HG03439 (cell line): ENCODE measurements at regions not wholly inside any gene's neighbourhood (a gene's known extent, or its start where the extent isn't known, plus 50 kb on each side); places are given as distances from the start of the nearest gene placed in this dataset.

Experiments
- ATAC-seq: cut with Tn5 transposase; IDR thresholded peaks from one replicate; pipeline ENCODE4 v1.9.1; 2021; ENCODE audit warnings: mild to moderate bottlenecking, moderate library complexity; ENCODE audit not compliant: unreplicated experiment

GRCh38 chr16:85370881-85371651 is 242.1 kb upstream of the GSE1 start:
- no peak for ATAC-seq

DNA sequence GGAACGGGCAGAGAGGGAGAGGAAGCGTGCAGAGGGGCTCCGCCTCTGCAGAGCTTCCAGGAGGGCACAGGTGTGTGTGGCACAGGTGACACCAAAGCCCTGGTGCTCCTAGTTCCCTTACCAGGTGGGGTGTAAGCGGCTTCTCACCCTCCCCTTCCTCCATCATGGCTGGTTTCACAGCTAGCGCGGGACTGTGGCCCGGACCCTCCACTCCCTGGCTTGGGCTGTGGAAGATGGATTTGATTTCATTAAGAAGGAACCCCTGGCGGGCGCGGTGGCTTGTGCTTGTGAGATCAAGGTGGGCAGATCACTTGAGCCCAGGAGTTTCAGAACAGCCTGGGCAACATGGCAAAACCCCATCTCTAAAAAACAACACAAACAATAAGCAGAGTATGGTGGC is 241.2 kb upstream of the GSE1 start:
- ATAC-seq: no peak

DNA sequence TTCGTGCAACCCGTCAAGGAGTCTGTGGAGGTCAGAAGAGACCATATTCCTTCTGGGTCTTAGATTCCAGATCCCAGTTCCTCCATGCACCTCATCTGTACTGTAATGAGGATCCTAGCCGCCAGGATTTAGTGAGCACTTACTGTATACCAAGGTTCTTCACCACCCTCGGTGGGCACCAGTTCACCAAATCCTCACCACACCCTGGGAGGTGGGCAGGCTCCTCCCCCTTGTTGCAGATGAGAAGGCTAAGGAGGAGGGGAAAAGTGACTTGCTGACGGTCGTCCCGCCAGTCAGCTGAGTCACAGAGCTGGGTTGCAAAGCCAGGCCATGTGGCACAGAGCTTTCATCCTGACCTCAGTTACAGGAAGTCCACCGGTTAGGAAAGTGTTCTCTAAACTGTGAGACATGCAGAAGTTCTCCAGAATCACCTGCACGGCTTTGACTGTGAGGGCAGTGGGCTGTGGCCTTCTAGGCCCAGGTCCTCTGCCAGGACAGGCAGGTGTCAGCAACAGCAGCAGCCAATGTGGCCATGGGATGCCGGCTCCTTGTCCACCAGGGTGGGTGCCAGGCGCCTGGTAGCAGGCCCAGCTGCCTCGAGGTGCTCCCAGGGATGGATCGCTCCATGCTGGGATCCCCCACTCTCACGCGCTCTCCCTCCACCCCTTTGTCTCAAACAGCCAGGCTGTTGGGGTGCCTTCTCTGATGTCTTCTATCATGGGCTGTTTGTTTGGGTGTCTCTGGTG is 240.3 kb upstream of the GSE1 start:
- no peak for ATAC-seq

GRCh38 chr16:85373741-85374570 is 239.2 kb upstream of the GSE1 start:
- ATAC-seq: no peak

DNA sequence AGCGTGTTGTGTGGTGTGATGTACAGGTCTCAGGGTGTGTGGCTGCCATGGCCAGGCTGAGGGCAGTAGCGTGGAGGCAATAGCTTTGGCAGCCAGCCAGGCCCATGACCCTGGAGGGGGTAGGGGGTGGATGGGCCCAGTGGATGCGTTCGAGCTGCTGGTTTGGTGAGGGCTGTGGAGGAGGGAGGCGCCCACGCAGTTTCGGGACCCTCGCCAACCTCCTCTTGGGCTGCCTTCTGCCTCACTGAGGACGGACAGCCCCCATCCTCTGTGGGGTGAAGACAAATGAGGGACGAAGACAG is 238.6 kb upstream of the GSE1 start:
- no peak for ATAC-seq

GRCh38 chr16:85375282-85375681 is 237.8 kb upstream of the GSE1 start:
- ATAC-seq: no peak

DNA sequence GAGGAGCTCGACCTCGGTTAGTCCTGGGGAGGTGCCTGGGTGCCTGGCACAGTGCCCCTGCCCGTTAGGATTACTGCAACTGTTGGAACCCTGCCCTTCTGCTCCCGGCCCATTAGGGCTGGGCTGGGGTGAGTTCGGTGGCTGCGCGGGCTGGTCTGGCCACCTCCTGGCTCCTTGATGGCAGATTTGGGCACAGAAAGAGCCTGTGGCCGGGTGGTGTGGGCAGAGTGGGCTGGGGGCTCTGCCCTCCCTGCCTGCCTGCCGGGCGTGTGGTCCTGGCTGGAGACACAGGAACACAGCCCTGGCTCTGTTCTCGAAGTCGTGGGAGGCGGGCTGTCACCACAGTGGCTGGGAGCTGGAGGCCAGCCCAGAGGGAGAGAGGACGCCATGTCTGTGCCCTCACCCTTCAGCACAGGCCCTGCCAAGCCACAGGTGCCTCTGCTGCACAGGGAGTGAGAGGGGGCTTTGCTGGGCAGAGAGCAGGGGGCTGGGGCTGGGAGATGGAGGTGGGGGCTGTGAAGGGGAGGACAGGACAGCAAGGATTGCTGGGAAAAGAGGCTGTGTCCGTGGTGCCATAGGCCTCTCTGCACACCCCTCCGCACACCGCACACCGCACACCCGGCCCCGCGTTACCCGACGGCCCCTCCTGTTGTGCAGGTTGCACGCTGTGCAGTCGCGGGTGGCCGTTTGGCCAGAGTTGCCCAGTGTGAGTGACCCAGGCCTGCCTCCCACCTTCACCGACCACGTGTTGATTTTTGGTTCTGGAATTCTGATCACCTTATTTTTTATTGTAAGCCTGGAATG is 236.6 kb upstream of the GSE1 start:
- ATAC-seq: no peak

DNA sequence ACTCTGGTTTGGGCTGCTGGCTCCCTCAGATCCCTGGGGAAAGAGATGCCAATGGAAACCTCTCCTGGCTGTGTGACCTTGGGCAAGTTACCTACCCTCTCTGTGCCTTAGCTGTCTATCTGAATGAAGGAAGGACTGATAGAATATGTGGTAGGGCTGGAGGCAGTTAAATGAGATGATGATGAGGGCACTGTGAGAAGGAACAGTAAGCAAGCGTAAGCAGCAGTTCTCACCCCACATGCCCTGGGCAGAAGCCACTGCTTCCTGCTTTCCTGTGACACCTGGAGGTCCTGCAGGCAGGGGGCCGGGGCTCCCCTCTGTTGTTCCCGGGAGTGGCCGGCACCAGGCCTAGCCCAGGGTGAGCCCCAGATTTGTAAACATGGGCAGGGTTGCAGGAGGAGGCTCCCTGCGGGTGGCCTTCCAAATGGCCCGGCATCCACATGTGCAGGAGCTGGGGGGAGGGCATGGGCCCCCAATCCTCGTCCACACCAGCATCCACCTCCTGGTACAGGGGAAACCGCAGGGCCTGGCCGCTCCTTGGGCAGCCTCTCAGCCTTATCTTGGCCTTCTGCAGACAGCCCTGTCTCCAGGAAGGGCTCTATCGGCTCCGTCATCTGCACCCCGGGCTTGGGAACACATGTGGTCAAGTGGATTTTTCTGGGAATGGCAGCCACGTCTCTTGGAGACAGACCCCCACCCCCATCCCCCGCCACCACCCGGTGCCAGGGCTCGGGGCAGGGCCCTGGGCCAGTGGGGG is 235.6 kb upstream of the GSE1 start:
- ATAC-seq: no peak

DNA sequence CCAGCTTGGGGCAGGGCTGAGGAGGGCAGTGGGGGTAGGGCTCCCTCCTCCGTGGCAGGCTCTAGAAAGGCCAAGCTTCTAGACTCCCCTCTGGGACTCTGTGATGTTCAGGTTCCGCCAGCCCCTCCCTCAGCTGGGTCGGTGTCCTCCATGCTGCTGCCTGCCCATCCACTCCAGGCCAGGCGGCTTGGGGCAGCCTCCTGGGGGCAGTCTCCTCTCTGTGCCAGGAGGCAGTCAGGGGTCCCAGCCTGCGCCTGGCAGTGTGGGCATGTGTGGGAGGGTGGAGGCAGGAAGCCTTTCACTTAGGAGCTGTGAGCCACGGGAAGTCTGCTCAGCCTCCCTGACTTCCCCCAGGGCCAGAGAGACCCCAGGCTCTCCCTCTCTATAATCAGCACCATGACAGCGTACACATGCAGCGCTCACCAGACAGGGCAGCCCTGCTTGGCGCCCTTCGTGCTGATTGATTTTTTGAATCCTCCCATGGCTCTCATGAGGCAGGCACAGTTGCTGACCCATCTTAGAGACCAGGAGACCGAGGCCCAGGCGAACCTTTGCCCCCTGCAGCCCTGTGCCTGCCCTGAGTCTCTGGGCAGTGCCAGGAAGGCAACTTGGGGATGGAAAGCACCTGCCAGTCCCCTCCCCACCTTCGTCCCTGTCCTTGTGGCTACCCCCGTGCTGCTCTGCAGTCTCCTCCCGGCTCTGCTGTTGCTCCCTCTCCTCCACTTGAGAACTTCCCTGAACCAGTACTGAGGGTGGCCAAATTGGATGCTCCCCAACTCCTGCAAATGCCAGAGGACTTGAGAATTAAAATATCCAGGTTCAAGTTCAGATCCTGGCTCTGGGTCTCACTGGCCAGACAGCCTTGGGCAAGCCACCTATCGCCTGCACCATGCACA is 234.7 kb upstream of the GSE1 start:
- ATAC-seq: no peak

DNA sequence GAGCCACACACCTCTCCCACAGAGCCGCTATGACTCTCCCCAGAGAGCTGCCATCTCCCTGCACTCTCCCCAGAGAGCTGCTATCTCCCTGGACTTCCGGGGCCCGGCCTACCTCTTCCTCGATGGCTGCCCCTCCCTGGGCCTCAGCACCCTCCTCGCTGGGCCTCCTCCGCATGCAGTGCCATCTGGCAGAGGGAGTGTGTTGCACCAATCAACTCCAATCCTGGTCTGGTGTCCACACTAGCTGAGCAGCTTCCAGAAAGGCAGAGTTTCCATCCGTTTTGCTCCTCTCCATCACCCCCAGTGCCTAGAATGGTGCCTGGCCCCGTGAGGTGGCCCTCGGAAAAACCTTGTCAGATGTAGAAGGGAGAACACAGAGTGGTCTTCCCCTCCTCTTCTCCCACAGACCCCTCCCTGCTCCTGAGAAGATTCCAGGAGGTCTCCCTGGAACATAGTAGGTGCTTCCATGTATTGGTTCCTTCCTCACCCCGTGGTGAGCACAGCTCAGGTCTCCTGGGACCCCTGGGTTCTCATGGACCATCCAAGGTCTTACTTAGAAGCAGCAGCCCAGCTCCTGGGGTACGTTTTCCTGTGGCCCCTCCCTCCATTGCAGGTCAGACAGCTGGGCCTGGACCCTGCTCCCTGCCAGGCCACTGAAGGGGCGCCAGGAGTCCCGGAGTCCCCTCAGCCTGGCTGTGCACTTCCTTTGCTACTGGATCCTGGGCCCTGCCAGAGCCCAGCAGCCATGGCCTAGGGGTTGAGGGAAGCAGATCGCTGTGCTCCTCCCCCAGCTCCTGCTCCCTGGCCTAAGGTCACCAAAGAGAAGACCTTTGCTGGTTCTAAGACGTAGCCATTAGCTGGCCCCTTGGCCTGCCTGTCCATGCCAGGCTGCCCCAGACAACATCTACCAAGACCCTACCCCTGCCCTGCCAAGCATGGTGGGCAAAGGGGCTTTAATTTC is 233.8 kb upstream of the GSE1 start:
- no peak for ATAC-seq

DNA sequence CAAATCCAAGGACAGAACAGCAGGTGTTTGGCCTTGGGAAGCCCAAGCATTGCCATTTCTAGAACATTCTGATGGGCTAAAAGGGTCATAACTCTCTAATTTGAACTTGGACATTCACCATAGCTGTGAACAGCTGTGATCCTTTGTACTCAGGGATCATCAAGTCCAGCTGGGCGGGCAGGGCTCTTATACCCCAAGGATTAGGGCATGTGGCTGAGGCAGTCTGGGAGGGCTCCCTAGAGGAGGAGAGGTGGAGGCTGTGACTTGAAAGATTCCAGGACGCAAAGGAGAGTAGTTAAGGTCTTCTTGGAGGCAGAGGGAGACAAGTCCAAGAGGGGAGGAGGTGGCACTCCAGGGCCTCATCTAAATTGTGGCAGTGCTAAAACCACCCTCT is 233.1 kb upstream of the GSE1 start:
- no peak for ATAC-seq

DNA sequence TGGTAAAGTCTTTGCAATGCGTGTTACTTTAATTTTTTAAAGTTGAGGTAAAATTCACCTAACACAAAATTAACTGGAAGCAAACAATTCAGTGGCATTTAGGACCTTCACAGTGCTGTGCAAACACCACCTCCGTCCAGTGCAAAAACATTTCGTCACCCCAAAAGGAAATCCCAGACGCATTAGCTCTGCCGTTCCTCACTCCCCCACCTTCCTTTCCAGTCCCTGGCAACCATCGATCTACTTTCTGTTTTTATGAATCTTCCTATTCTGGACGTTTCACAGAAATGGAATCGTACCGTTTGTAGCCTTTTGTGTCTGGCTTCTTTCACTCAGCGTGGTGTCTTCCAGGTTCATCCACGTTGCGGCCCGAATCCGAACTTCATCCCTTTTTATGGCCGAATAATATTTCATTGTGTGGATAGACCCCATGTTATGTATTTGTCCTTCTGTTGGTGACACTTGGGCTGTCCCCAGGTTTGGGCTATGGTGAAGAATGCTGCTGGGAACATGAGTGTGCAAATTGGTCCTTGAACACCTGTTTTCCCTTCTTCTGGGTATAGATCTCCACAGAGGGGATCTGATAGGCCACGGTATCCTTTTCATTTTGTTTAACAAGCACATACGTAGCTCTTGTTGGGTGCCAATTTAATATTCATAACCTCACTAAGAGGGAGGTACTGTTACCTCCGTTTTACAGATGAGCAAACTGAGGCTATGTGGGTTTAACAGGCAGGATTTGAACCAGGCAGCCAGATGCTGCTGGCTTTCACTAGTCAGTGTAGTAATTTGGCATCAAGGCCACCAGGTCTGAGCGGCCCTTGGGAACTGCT is 232.0 kb upstream of the GSE1 start:
- ATAC-seq: no peak

DNA sequence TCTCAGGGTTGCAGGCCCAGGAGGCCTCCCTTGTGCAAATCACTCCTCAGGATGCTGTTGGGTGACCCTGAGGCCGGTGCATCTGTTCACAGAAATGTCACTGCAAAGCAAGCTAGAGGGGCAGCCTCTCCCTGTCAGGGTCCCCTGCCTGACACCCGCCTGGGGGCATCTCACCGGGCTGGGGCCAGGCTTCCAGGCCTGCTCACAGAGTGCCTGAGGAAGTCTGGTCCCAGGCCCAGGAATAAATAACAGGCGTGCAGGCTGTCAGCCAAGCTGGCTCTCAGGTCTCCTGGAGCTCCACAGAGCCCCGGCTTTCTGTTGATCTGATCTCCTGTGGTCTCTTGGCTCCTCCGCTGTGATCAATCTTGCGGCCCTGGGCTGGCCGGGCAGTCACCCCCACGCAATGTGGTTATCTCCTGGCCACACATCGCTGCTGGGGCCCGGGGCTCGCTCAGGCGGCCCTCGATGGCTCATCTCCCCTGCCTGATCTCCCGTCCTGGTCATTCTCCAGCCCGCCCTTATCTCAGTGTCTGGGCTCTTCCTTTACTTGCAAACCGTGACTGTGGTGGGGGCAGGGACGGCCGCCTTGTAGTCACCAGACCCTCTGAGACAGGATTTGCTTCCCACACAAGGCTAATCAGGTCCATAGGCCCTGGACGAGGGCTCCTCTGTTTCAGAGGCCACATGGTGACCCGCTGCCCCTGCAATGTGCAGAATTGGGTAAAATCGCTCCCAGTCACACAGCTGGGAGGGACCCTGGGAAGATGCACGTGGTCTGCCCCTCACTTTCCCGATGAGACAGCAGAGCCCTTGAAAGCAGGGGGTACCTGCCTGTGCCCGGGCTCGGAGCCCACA is 231.2 kb upstream of the GSE1 start:
- ATAC-seq: no peak

- ATAC-seq: no peak
Observed at GRCh38 chr16:85382717-85383118, 230.4 kb upstream of the GSE1 start.

DNA sequence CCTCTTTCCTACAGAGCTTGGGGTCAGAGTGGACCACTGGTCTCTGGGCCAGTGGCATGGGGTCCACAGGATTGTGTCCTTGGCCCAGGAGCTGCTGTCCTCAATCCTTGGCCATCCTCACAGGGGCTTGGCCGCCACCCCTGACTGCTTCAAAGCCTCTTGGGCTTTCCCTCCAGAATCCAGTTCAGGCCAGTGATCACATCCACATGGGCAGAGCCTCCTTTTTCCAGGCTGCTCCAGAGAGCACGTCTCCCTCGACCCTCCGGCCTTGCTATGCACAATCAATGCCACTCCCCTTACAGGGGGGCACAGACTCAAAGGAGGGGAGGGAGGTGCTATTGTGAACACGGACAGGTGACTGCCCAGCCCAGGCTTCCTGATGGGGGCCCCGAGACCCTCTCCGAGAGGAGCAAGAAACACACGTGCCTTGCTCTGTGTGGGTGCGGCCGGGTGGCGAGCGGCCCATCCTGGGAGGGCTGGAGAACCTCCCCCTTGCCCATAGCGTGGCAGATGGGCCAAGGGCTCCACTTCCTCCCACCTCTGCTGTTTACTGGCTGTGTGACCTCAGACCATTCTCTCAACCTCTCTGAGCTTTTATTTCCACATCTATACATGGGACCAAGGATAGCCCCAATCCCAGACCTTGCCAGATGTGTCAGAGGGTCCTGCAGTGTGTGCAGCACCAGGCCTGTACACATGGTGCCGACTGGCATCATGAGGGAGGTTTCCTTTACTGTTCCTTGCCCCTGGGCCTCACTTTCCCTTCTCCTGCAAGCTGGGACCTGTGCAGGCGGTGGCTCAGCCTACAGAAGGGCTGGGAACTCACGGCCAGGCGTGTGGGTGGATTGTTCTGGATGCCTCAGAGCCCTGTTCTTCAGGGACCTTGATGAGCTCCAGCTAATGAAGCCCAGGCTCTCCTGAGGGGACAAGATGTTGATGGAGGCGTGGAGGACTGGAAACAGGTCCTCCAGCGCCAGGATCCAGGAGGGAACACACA is 229.0 kb upstream of the GSE1 start:
- ATAC-seq: no peak
